22Rv1 (cell line): ENCODE measurements at regions not wholly inside any gene's neighbourhood (a gene's known extent, or its start where the extent isn't known, plus 50 kb on each side); places are given as distances from the start of the nearest gene placed in this dataset.

Experiments used
- ZFX ChIP-seq: fragments of 450-650 bp; IDR thresholded peaks from 2 replicates; pipeline ENCODE4 v1.6.1; 2017; ENCODE audit warnings: antibody characterized with exemption, borderline replicate concordance
- TF ChIP-seq, protein P1 (sequence below): fragments of 450-650 bp; IDR thresholded peaks from 2 replicates; pipeline ENCODE4 v1.5.1; 2017; ENCODE audit warnings: mild to moderate bottlenecking

DNA sequence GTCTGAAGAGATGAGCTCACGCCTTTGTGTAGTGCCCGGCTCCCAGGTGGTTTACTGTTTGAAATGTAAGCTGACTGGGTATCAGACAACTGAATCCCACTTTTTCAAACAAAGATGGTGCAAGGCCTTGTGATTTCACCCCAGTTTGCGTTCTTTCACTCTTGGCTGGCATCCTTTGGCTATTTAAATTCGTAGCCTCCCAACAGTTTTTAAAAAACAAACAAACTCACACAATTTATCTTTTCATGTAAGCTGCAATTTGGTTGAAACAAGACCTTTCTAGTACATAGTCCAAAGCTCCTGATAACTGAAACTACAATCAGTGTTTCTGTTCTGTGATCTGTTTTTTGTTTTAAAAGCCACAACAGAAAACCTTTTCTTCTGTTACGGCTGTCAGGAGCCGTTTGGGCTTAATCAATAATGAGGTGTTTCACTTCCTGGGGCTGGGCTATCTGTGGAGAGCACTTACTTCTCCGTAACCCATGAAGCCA, 65.1 kb upstream of the NPAS1 start:
- TF ChIP-seq, protein P1, sequence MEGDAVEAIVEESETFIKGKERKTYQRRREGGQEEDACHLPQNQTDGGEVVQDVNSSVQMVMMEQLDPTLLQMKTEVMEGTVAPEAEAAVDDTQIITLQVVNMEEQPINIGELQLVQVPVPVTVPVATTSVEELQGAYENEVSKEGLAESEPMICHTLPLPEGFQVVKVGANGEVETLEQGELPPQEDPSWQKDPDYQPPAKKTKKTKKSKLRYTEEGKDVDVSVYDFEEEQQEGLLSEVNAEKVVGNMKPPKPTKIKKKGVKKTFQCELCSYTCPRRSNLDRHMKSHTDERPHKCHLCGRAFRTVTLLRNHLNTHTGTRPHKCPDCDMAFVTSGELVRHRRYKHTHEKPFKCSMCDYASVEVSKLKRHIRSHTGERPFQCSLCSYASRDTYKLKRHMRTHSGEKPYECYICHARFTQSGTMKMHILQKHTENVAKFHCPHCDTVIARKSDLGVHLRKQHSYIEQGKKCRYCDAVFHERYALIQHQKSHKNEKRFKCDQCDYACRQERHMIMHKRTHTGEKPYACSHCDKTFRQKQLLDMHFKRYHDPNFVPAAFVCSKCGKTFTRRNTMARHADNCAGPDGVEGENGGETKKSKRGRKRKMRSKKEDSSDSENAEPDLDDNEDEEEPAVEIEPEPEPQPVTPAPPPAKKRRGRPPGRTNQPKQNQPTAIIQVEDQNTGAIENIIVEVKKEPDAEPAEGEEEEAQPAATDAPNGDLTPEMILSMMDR, result no peak
- TF ChIP-seq ZFX, result no peak
